ENCODE measurements at regions not wholly inside any gene's neighbourhood (a gene's known extent, or its start where the extent isn't known, plus 50 kb on each side); places are given as distances from the start of the nearest gene placed in this dataset.

GRCh38 chr5:15386122-15386521 lies 113.9 kb upstream of the FBXL7 start:
- no peaks in the 10 kb centered on the region for H3K27me3 Mint-ChIP-seq (ENCODE audit: low read depth in 2 of 2)
- ATAC-seq (no peak), DNase-seq (no peak)
- no peak for TF ChIP-seq CTCF (IDR thresholded peaks at IDR 0.05)
- 84% methylated on average over 3 of the region's 3 CpGs for WGBS (ENCODE audit: insufficient coverage)
- no peak overlapping the region for H3K4me3 Mint-ChIP-seq
- H3K9me3 Mint-ChIP-seq = peaks cover 17 to 29% of the 10 kb centered on the region in 2 donors
- Histone ChIP-seq H3K9me3 (ENCODE audit: control insufficient read depth, insufficient read depth, low read length) (peaks cover 11% of the 10 kb centered on the region), H3K27ac (ENCODE audit: low read length) (no peak overlapping the region), H3K27me3 (ENCODE audit: control insufficient read depth, insufficient read depth, low read length) (no peaks in the 10 kb centered on the region), H3K4me1 (ENCODE audit: control insufficient read depth, insufficient read depth, low read length) (no peaks in the 10 kb centered on the region), H3K4me3 (ENCODE audit: low read length) (no peak overlapping the region), H3K36me3 (ENCODE audit: control insufficient read depth, insufficient read depth, low read length) (no peaks in the 10 kb centered on the region)
- no peaks in the 10 kb centered on the region for H3K36me3 Mint-ChIP-seq
- H3K4me1 Mint-ChIP-seq = no peaks in the 10 kb centered on the region
- intact Hi-C loops (cut with micrococcal nuclease) = no loop called here
- no peak overlapping the region for H3K27ac Mint-ChIP-seq

- Histone ChIP-seq H3K27ac (ENCODE audit: low read length) (no peak overlapping the region), H3K27me3 (ENCODE audit: control insufficient read depth, insufficient read depth, low read length) (no peaks in the 10 kb centered on the region), H3K9me3 (ENCODE audit: control insufficient read depth, insufficient read depth, low read length) (peaks cover 11% of the 10 kb centered on the region), H3K4me3 (ENCODE audit: low read length) (no peak overlapping the region), H3K4me1 (ENCODE audit: control insufficient read depth, insufficient read depth, low read length) (no peaks in the 10 kb centered on the region), H3K36me3 (ENCODE audit: control insufficient read depth, insufficient read depth, low read length) (no peaks in the 10 kb centered on the region)
- 87% methylated on average over 18 of the region's 18 CpGs for WGBS (ENCODE audit: insufficient coverage)
- Mint-ChIP-seq H3K4me3 (no peak overlapping the region), H3K4me1 (no peaks in the 10 kb centered on the region), H3K27me3 (ENCODE audit: low read depth in 2 of 2) (no peaks in the 10 kb centered on the region), H3K36me3 (no peaks in the 10 kb centered on the region), H3K9me3 (peaks cover 17 to 26% of the 10 kb centered on the region in 2 donors), H3K27ac (no peak overlapping the region)
- DNase-seq = no peak
- TF ChIP-seq CTCF (IDR thresholded peaks at IDR 0.05) = no peak
- intact Hi-C loops (cut with micrococcal nuclease) = no loop called here
- no peak for ATAC-seq
Measured at GRCh38 chr5:15385553-15385952, 114.4 kb upstream of the FBXL7 start.

GRCh38 chr5:15385037-15385436 lies 114.9 kb upstream of the FBXL7 start:
- Mint-ChIP-seq H3K4me3 (no peak overlapping the region), H3K27me3 (ENCODE audit: low read depth in 2 of 2) (no peaks in the 10 kb centered on the region), H3K36me3 (no peaks in the 10 kb centered on the region), H3K9me3 (peaks cover 17 to 30% of the 10 kb centered on the region in 2 donors), H3K4me1 (no peaks in the 10 kb centered on the region), H3K27ac (no peak overlapping the region)
- intact Hi-C loops (cut with micrococcal nuclease) = no loop called here
- no peak for TF ChIP-seq CTCF (IDR thresholded peaks at IDR 0.05)
- H3K27ac ChIP-seq (ENCODE audit: low read length) = no peak overlapping the region
- no peak for ATAC-seq
- no peaks in the 10 kb centered on the region for H3K27me3 ChIP-seq (ENCODE audit: control insufficient read depth, insufficient read depth, low read length)
- H3K36me3 ChIP-seq (ENCODE audit: control insufficient read depth, insufficient read depth, low read length) = no peaks in the 10 kb centered on the region
- 81% methylated on average over 12 of the region's 12 CpGs for WGBS (ENCODE audit: insufficient coverage)
- no peak for DNase-seq
- no peak overlapping the region for H3K4me3 ChIP-seq (ENCODE audit: low read length)
- H3K9me3 ChIP-seq (ENCODE audit: control insufficient read depth, insufficient read depth, low read length) = peaks cover 11% of the 10 kb centered on the region
- no peaks in the 10 kb centered on the region for H3K4me1 ChIP-seq (ENCODE audit: control insufficient read depth, insufficient read depth, low read length)

GRCh38 chr5:15384581-15384980 lies 115.4 kb upstream of the FBXL7 start:
- Histone ChIP-seq H3K27ac (ENCODE audit: low read length) (no peak overlapping the region), H3K4me3 (ENCODE audit: low read length) (no peak overlapping the region), H3K9me3 (ENCODE audit: control insufficient read depth, insufficient read depth, low read length) (peaks cover 11% of the 10 kb centered on the region), H3K4me1 (ENCODE audit: control insufficient read depth, insufficient read depth, low read length) (no peaks in the 10 kb centered on the region), H3K36me3 (ENCODE audit: control insufficient read depth, insufficient read depth, low read length) (no peaks in the 10 kb centered on the region), H3K27me3 (ENCODE audit: control insufficient read depth, insufficient read depth, low read length) (no peaks in the 10 kb centered on the region)
- Mint-ChIP-seq H3K9me3 (peaks cover 17 to 31% of the 10 kb centered on the region in 2 donors), H3K27ac (no peak overlapping the region), H3K4me1 (no peaks in the 10 kb centered on the region), H3K4me3 (no peak overlapping the region), H3K36me3 (no peaks in the 10 kb centered on the region), H3K27me3 (ENCODE audit: low read depth in 2 of 2) (no peaks in the 10 kb centered on the region)
- DNase-seq (no peak), ATAC-seq (no peak)
- 84% methylated on average over 14 of the region's 16 CpGs for WGBS (ENCODE audit: insufficient coverage)
- intact Hi-C loops (cut with micrococcal nuclease) = no loop called here
- no peak for TF ChIP-seq CTCF (IDR thresholded peaks at IDR 0.05)

Measured in natural killer cell (primary cell).